Germinal center (tissue), 1 donor: ENCODE measurements at regions not wholly inside any gene's neighbourhood (a gene's known extent, or its start where the extent isn't known, plus 50 kb on each side); places are given as distances from the start of the nearest gene placed in this dataset.

Source experiments
- DNase-seq: peaks from one replicate; pipeline ENCODE4 v3.0.0; 2012; ENCODE audit warnings: mixed read lengths, low spot score

GRCh38 chr19:34118879-34119748 lies 53.2 kb upstream of the LSM14A start:
- no peak for DNase-seq

GRCh38 chr19:34120141-34120540 lies 52.2 kb upstream of the LSM14A start:
- no peak for DNase-seq

GRCh38 chr19:34120846-34121639 lies 51.3 kb upstream of the LSM14A start:
- DNase-seq: peak; percentile 59
